IPS-18c (cell line): ENCODE measurements at regions not wholly inside any gene's neighbourhood (a gene's known extent, or its start where the extent isn't known, plus 50 kb on each side); places are given as distances from the start of the nearest gene placed in this dataset.
"Not testable (repeated sequence)": the region's sequence is repeated elsewhere in the genome, so short reads cannot be mapped to it uniquely, and the experiment has no call there.

Experiments
- H3K4me3 ChIP-seq: 2 replicates; pipeline ENCODE4 v1.7.0; 2013; ENCODE audit warnings: low read depth, mild to moderate bottlenecking, low read length, moderate library complexity; ENCODE audit not compliant: insufficient read depth
- H3K9me3 ChIP-seq: one replicate; pipeline ENCODE4 v1.6.1; 2013; ENCODE audit warnings: mild to moderate bottlenecking, low read length, moderate library complexity; ENCODE audit not compliant: control insufficient read depth, insufficient read depth

- Histone ChIP-seq H3K9me3 (no peaks in the 10 kb centered on the region), H3K4me3 (no peak overlapping the region)
These were observed 1334.8 kb upstream of the TMEM132C start for GRCh38 chr12:126932156-126932555.

- Histone ChIP-seq H3K4me3 (no peak overlapping the region), H3K9me3 (no peaks in the 10 kb centered on the region)
These were observed 1331.5 kb upstream of the TMEM132C start for GRCh38 chr12:126935435-126935834.

DNA sequence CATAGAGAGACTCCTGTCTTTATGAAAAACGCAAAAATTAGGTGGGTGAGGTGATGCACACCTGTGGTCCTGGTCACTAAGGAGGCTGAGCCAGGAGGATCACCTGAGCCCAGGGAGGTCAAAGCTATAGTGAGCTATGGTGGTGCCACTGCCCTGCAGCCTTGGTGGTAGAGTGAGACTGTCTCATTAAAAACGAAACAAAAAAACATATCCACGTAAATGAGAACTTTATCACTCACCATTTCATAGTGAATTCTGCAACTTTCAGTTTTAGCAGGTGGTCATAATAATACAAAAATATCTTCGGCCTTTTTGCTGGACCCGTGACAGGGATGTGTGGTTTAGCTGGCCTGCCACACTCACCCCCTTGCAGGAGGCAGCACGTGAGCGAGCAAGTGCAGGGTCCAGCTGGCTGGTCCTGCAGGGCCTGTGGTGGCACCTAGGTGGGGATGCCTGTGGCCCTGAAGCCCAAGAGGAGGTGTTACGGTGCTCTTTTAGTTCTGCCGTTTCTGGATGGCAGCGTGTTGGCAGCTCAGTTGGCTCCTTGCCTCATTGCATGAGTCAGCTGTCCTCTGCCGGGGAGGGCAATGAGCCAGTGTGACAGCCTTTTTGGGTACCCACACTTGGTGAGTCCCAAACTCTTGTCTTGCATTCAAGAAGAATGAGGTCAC is 1330.7 kb upstream of the TMEM132C start:
- Histone ChIP-seq H3K9me3 (no peaks in the 10 kb centered on the region), H3K4me3 (no peak overlapping the region)

DNA sequence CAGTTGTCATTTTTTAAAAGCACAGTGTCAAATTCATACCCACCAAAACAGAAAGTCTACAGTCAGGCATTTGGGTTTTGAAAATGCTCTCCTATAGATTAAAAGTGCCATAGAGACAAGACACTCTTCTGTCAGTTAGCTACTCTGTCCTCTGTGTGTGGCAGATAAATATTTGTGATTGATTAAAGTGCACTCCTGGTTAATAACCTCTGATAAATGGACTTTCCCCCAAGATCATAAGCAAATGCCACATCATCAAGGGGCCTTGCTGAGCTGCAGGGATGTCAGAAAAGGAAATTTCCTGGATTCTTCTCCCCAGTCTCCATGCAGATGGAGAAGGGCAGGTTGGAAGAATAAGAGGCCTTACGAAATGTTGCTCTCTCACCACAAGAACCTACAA is 1329.5 kb upstream of the TMEM132C start:
- no peak overlapping the region for H3K4me3 ChIP-seq

DNA sequence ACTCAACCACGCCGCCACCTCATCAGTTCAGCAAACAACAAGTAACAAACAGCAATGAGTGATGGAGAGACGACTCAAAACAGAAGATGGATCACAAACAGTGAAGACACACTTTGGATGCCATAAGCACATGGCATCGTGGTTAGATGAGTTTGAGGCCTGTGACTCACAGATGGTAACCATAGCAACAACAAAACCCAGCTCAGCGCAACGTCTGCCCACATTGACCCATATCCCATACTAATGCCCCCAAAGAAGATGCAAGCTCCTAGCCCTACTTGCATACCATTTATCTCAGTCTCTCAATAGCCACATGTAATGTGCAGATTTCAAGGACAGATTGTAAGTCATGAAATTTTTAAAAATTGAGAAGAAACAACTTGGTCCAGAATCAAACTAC is 1322.3 kb upstream of the TMEM132C start:
- H3K9me3 ChIP-seq: no peaks in the 10 kb centered on the region
- H3K4me3 ChIP-seq: no peak overlapping the region

More for the DNA sequence above, 1329.5 kb upstream of the TMEM132C start:
- no peaks in the 10 kb centered on the region for H3K9me3 ChIP-seq

- H3K9me3 ChIP-seq, H3K4me3 ChIP-seq: not testable (repeated sequence)
These were observed 1320.0 kb upstream of the TMEM132C start for GRCh38 chr12:126946958-126947357.

DNA sequence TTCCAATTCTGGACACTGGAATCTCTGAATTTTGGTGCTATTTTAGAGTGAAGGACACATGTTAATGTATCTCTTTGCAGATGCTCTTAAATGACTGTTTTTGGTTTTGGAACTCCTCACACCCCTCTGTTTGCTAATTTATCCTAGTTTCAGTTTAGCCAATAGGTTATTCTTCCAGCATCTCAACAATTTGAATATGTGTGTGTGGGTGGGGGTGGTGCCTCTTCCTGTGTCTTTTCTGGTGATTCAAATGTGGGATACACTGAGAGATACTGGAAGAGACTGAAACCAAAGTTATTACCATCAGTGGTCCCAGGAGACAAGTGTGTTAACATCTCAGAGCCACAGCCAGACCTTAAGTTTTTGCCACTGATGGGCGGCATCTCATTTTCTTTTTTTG is 1317.4 kb upstream of the TMEM132C start:
- Histone ChIP-seq H3K4me3 (no peak overlapping the region), H3K9me3 (no peaks in the 10 kb centered on the region)

- Histone ChIP-seq H3K9me3 (no peaks in the 10 kb centered on the region), H3K4me3 (no peak overlapping the region)
These were observed 1316.7 kb upstream of the TMEM132C start for GRCh38 chr12:126950266-126950665.

DNA sequence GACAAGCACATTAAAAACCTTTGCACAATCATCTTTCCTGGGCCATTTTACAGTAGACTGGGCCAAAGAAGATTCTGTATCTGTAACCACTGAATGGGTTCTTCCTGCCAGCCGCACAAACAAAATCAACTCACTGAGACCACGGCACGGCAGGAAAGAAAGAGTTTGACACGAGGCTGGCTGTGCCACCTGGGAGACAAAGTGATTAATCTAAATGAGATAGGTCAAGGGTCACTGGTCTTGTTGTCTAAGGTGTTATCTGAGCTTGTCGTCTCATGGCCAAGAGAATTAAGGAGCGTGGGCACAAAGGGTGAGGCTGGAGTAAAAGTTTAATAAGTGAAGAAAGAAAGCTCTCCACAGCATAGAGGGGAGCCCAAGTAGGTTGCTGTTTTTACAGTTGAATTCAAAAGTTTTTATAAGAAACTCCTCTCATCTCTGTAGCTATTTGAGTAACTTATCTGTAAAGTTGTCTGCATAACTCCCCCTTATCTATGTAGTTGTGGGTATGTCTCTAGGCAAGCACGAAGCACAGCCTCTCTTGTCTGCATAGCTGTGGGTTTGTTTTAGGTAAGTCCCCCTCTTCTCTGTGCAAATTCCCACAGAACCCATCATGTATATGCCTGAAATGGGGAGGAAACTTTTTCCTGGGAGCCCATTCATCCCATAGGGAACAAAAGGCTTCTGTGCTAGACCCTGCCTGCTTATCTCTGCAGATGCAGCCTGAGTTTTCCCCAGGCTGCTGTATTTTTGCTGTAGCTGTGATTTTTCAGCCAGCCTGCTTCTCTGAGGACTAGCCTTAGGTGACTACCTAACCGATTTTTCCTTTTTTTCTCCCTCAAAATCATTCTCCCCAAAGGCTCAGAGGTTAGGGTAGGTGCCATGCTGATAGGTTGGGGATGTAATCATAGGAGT is 1314.6 kb upstream of the TMEM132C start:
- Histone ChIP-seq H3K9me3 (no peaks in the 10 kb centered on the region), H3K4me3 (no peak overlapping the region)

GRCh38 chr12:126953365-126953889 is 1313.5 kb upstream of the TMEM132C start:
- H3K4me3 ChIP-seq: no peak overlapping the region
- H3K9me3 ChIP-seq: no peaks in the 10 kb centered on the region

- H3K9me3 ChIP-seq: no peaks in the 10 kb centered on the region
- H3K4me3 ChIP-seq: no peak overlapping the region
These were observed 1306.7 kb upstream of the TMEM132C start for GRCh38 chr12:126960221-126960620.

DNA sequence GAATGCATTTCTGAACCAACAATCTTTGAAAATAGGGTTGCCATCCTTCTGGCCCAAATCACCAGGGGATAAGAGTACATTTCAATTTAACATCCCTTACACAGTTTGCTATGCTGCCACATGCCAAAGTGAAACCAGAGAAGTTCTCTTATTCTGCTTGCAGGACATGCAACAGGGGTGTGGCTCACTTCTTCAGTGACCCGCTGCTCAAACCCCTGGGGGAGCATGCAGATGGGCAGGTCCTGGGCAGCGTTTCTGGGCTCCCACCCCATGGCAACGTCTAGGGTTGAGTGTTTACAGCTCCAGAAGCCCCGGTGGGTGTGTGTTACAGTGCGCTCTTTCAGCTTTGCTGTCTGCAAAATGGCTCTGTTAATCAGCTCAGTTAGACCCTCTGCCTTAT is 1306.3 kb upstream of the TMEM132C start:
- Histone ChIP-seq H3K4me3 (no peak overlapping the region), H3K9me3 (no peaks in the 10 kb centered on the region)

GRCh38 chr12:126963825-126964224 is 1303.1 kb upstream of the TMEM132C start:
- no peak overlapping the region for H3K4me3 ChIP-seq
- no peaks in the 10 kb centered on the region for H3K9me3 ChIP-seq

- no peaks in the 10 kb centered on the region for H3K9me3 ChIP-seq
- H3K4me3 ChIP-seq: no peak overlapping the region
These were observed 1300.5 kb upstream of the TMEM132C start for GRCh38 chr12:126966498-126966897.

DNA sequence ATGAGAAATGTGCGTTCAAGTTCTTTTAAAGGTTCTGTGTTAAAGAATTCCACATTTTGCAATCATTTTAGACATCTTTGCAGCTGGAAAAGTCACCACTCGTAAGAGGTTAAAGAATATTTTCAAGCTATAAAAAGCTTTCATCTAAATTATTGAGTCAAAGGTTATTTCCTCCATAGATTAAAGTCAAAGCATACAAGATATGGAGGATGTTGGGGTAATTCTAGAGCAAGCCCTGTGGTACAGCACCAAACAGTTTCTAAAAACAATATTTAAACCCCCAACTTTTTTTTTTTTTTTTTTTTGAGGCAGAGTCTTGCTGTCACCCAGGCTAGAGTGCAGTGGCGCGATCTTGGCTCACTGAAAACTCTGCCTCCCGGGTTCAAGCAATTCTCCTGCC is 1299.8 kb upstream of the TMEM132C start:
- Histone ChIP-seq H3K4me3 (no peak overlapping the region), H3K9me3 (no peaks in the 10 kb centered on the region)

DNA sequence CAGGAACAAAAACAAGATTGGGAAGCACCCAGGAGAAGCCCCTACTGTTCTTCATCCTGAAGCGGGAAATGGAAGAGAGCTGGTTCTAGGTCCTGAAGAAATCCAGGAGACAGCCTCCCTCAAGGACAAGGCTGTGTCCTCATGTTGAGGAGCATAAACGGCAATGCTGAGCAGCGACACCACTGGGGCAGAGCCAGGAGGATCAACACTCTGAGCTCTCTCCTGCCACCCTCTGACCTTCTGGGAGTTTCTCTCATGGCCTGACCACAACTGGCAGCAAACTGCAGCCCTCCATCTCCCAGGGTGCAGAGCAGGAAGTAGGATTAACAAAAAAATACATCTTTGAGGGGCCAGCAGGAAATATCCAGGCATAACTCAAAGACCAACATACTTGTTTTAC is 1292.2 kb upstream of the TMEM132C start:
- no peaks in the 10 kb centered on the region for H3K9me3 ChIP-seq
- H3K4me3 ChIP-seq: no peak overlapping the region

DNA sequence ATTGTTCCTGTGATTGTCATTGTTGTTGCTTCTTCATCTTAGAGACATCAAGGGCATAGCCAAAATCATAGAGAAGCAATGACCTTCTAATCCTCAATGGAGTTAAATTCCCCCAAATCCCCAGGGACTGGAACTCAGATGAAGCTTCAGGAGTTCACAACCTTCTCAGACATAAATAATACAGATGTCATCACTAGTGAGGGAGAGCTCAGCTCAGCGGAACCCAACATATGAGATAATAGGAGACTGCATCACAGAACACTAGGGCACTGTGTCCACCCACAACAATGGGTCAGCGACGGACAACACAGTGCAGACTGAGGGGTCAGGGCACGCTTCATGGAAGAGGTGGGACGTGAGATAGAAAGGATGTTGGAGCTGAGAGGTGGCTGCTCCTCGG is 1290.4 kb upstream of the TMEM132C start:
- H3K9me3 ChIP-seq: no peaks in the 10 kb centered on the region

GRCh38 chr12:126979564-126979963 is 1287.4 kb upstream of the TMEM132C start:
- not testable (repeated sequence) for H3K4me3 ChIP-seq, H3K9me3 ChIP-seq

More for the DNA sequence above, 1290.4 kb upstream of the TMEM132C start:
- no peak overlapping the region for H3K4me3 ChIP-seq
